Psoas muscle (tissue), 7 donors: ENCODE measurements at regions not wholly inside any gene's neighbourhood (a gene's known extent, or its start where the extent isn't known, plus 50 kb on each side); places are given as distances from the start of the nearest gene placed in this dataset.

ENCODE experiments used
- ATAC-seq, 4 donors: fragments of 200-7000 bp; cut with Tn5 transposase; one replicate each; pipeline ENCODE4 v1.9.1; 2020; ENCODE audit warnings: moderate library complexity in 3 of 4, mild to moderate bottlenecking in 2 of 4
- DNase-seq, 2 donors: peaks; one replicate each; pipeline ENCODE4 v3.0.0-alpha.2; 2020
- H3K27ac ChIP-seq: fragments of 200-600 bp; one replicate; pipeline ENCODE4 v1.8.0; 2022
- H3K27me3 ChIP-seq, 3 donors: fragments of 200-600 bp in 1 of 3; one replicate each; pipeline versions ENCODE4 v1.6.1 to v1.8.0; 2013 to 2022; ENCODE audit warnings: low read length in 2 of 3, mild to moderate bottlenecking in 2 of 3, moderate library complexity in 1 of 3; ENCODE audit not compliant: insufficient read depth in 3 of 3
- H3K36me3 ChIP-seq, 2 donors: fragments of 200-600 bp in 1 of 2; one replicate each; pipeline versions ENCODE4 v1.6.1 to v1.8.0; 2013 to 2022; ENCODE audit warnings: low read depth in 1 of 2, mild to moderate bottlenecking in 1 of 2, moderate library complexity in 1 of 2; ENCODE audit not compliant: insufficient read depth in 1 of 2
- H3K4me1 ChIP-seq: fragments of 200-600 bp; one replicate; pipeline ENCODE4 v1.8.0; 2022
- H3K4me3 ChIP-seq: fragments of 200-600 bp; one replicate; pipeline ENCODE4 v1.8.0; 2022; ENCODE audit warnings: mild to moderate bottlenecking
- H3K9me3 ChIP-seq: fragments of 200-600 bp; one replicate; pipeline ENCODE4 v1.8.0; 2022
- WGBS, 3 donors: extraction: QIAGEN DNeasy Blood & Tissue Kit; methylation state at CpG; one replicate each; pipeline versions ENCODE4 v1.1.6 to v1.1.7; 2013; 5-methylcytosine and 5-hydroxymethylcytosine counted together
- intact Hi-C, 2 donors: fragments of 100-400 bp; cut with DNase I; formaldehyde crosslinking; loops; one replicate each; pipeline versions ENCODE4 v1.11.0 to v1.14.2; 2022
- TF ChIP-seq, protein P1 (sequence below): fragments of 200-600 bp; IDR thresholded peaks from one replicate; pipeline ENCODE4 v1.8.0; 2022; ENCODE audit warnings: antibody characterized with exemption
- donor health status: healthy with polysubstance abuse.
- donor health status: DM: no; HTN: no; CAD: no; lungs with moderate emphysema.
- donor health status: Bipolar disorder and iron deficiency.
- donor health status: healthy.
- donor health status: DM: yes; HTN: yes; CAD: no.
- donor health status: DM: no; HTN: no; CAD: no.
- donor health status: DM: yes; HTN: yes; CAD: no.

DNA sequence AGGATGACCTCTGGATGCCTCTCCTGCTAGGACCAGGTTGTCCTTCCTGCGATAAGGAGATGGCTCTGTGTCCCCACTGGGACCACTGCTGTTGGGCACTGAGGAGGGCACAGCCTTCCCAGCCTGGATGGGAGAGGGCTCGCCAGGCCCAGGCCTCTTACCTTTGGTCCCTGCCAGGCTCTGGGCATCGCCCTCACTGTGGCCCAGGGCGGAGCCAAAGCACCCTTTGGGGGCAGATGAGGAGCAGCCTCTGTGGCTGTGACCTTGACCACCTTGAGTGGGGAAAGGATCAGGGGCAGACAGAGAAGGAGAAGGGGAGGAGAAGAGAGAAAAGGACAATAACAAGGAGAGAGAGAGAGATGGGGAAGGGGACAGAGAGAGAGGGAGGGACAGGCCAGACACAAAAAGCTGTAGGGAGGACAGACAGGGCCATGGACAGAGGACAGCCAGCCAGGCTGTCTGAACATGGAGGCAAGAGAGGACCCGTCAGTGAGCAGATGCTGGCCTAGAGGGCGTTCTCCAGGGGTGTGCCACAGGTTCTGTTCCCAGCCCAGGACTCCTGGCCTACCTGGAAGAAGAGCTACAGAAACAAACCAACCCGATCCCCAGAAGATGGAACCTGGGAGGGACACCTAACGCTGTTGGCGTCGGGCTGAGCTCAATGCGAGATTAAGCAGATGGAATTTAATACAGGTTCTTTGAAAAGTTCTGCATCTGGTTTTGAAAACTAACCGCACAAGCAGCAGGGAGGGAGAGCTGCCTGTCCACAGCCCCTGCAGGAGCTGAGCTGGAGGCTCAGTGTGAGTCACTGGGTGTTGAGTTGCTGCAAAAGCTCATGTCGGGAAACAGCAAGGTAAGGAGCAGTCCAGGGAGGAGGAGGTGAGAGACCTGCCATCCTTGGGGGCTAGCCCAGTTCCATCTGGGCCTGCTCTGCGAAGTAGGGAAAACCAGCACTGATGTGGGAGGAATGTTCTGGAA lies 262.1 kb downstream of the PTPRU start:
- 86 to 91% (median 86%) methylated on average over 14 of the region's 14 CpGs for WGBS, 3 donors

DNA sequence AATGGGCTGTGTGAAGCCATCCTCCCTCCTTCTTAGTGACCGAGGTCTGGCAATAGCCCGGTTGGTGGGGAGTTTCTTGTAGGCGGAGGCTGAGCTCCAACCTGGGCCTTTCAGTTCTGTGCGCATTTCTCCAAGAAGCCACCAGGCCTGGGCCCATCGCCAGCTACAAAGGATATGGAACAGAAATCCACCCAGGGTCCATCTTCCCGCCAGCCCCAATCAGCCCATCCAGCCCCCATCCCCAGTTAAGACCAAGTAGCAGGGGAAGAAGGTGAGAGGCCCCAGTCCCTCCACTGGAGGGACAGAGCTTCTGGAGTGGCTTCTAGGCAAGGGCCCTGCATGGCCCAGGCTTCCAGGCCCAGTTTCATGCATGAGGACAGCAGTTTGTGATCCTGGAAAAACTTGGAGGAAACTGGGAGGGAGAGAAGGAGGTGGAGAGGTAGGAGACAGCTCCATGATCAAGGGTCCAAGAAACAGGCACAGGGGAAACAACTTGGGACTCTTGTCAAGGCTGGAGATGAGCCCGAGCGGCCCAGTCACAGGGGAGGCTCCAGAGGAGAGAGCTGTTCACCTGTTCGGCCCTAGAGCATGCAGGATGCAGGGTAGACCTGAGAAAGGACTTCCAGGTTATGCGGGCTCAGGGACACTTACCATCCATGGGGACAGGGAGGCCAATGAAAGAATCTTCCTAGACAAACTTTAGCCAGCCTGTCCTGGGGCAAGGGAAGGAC lies 261.2 kb downstream of the PTPRU start:
- intact Hi-C loops, result no loop called here
- TF ChIP-seq, protein P1, sequence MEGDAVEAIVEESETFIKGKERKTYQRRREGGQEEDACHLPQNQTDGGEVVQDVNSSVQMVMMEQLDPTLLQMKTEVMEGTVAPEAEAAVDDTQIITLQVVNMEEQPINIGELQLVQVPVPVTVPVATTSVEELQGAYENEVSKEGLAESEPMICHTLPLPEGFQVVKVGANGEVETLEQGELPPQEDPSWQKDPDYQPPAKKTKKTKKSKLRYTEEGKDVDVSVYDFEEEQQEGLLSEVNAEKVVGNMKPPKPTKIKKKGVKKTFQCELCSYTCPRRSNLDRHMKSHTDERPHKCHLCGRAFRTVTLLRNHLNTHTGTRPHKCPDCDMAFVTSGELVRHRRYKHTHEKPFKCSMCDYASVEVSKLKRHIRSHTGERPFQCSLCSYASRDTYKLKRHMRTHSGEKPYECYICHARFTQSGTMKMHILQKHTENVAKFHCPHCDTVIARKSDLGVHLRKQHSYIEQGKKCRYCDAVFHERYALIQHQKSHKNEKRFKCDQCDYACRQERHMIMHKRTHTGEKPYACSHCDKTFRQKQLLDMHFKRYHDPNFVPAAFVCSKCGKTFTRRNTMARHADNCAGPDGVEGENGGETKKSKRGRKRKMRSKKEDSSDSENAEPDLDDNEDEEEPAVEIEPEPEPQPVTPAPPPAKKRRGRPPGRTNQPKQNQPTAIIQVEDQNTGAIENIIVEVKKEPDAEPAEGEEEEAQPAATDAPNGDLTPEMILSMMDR, result no peak
- Histone ChIP-seq H3K4me3 (no peak overlapping the region), H3K36me3 (no peaks in the 10 kb centered on the region), H3K27me3 (peaks cover 0 to 4% (median 2%) of the 10 kb centered on the region in 3 donors), H3K4me1 (no peaks in the 10 kb centered on the region), H3K9me3 (peaks cover 16% of the 10 kb centered on the region), H3K27ac (no peak overlapping the region)
- DNase-seq (no peak), ATAC-seq (no peak)
- WGBS, 3 donors, result 92 to 96% (median 93%) methylated on average over 10 of the region's 10 CpGs

More for the DNA sequence above, 262.1 kb downstream of the PTPRU start:
- intact Hi-C loops, result no loop called here
- peaks cover 0 to 4% (median 2%) of the 10 kb centered on the region in 3 donors for H3K27me3 ChIP-seq
- H3K4me1 ChIP-seq, result no peaks in the 10 kb centered on the region
- TF ChIP-seq, protein P1, result no peak
- H3K4me3 ChIP-seq, result no peak overlapping the region
- ATAC-seq (no peak), DNase-seq (no peak)
- no peaks in the 10 kb centered on the region for H3K36me3 ChIP-seq
- no peak overlapping the region for H3K27ac ChIP-seq
- peaks cover 16% of the 10 kb centered on the region for H3K9me3 ChIP-seq

DNA sequence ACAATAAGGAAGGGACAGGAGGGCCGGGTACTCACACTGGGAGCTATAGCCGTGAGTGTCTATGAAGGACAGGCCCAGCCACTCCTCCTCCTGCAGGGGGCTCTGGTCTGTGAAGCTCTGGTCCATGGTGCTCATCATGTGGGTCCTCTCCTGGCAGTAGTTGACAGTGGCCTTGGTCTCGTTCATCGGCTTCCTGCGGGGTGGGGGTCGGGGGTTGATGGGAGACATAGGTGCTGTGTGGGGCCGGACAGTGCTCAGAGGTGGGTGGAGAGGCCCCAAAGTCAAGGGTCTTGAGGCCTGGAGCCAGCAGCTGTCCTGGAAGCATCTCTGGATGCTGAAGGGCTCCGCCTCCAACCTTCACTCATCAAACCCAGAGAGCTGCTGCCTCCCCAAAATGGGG lies 260.4 kb downstream of the PTPRU start:
- DNase-seq (no peak), ATAC-seq (no peak)
- 86 to 91% (median 90%) methylated on average over 8 of the region's 8 CpGs for WGBS, 3 donors
- H3K27me3 ChIP-seq, result peaks cover 0 to 4% (median 2%) of the 10 kb centered on the region in 3 donors
- H3K27ac ChIP-seq, result no peak overlapping the region
- intact Hi-C loops, result no loop called here
- TF ChIP-seq, protein P1, result no peak
- no peak overlapping the region for H3K4me3 ChIP-seq
- no peaks in the 10 kb centered on the region for H3K36me3 ChIP-seq
- H3K4me1 ChIP-seq, result no peaks in the 10 kb centered on the region
- peaks cover 16% of the 10 kb centered on the region for H3K9me3 ChIP-seq

DNA sequence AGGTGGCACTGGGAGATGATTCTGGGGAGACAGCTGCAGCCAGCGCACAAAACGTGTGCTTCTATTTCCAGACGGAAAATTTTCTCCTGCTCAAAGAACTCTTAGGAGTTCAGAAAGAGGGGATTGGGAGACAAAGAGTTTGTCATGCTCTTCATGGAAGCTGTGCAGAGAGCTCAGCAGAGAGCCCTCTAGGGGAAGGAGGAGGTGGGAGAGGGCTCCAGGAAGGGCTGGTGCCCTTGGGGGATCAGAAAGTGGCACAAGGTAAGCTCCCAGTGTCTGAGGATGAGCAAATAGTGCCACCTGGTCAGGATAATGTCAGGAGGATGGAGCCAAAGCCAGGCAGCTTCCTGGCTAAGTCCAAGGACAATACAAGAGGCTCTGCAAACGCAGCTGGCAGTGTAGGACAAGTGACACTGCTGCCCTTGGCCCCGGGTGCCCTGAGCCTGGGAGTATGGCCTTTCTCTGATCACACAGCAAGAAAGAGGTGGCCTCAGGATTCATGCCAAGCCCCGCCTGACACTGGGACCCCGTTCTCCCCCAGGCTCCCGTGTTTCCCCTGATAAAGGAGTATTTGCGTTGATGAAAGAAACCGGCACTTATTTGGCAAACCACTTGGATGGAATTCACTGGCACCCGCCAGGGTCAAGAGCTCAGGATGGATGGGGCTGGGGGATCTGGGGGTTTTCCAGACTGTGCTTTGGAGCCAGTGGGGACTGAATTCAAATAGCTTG lies 254.0 kb downstream of the PTPRU start:
- H3K36me3 ChIP-seq, result no peaks in the 10 kb centered on the region
- H3K9me3 ChIP-seq, result peaks cover 9% of the 10 kb centered on the region
- H3K27ac ChIP-seq, result no peak overlapping the region
- 25 to 42% (median 27%) methylated on average over 11 of the region's 11 CpGs for WGBS, 3 donors
- DNase-seq (no peak), ATAC-seq (no peak)
- intact Hi-C loops, result no loop called here
- TF ChIP-seq, protein P1, result no peak
- H3K27me3 ChIP-seq, result peaks cover 0 to 12% (median 6%) of the 10 kb centered on the region in 3 donors
- no peak overlapping the region for H3K4me3 ChIP-seq
- H3K4me1 ChIP-seq, result no peaks in the 10 kb centered on the region
